HG03439 (cell line): ENCODE measurements at regions not wholly inside any gene's neighbourhood (a gene's known extent, or its start where the extent isn't known, plus 50 kb on each side); places are given as distances from the start of the nearest gene placed in this dataset.

Source experiments
- ATAC-seq: cut with Tn5 transposase; IDR thresholded peaks from one replicate; pipeline ENCODE4 v1.9.1; 2021; ENCODE audit warnings: mild to moderate bottlenecking, moderate library complexity; ENCODE audit not compliant: unreplicated experiment

DNA sequence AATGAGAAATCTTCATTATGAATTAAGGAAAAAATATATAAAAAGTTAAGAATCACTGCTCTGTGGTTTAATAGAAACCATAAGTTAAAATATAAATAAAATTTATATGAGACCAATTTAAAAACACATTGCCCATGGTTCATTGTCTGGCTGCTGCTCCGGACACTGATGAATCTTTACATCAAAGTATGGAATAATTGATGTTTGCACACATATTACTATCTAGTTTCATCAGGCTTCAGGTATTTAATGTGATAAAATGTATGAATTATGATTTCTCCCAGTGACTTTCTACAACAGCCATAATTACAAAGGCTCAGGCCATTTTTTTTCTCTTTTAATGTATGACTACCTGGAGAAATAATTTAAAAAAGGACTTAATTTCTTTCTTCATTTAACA is 599.1 kb upstream of the PRMT6 start:
- no peak for ATAC-seq

DNA sequence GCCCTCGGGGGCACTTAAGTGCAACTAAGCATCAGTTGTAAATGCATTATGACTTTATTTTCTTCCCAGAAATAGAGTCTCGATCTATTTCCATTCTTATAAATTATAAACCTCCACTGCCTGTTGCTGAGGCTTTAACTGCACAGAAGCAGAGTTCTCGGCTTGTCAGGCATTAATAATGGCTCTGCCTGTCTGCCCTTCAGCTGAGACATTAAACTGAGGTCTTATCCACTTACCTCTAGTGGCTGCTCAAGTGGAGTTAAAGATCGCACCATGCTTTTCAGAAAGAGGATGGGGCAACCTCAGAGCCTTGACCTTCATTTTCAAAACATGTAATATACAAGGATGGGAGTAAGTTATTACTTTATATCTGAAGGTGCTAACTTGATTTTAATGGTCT is 597.6 kb upstream of the PRMT6 start:
- no peak for ATAC-seq

DNA sequence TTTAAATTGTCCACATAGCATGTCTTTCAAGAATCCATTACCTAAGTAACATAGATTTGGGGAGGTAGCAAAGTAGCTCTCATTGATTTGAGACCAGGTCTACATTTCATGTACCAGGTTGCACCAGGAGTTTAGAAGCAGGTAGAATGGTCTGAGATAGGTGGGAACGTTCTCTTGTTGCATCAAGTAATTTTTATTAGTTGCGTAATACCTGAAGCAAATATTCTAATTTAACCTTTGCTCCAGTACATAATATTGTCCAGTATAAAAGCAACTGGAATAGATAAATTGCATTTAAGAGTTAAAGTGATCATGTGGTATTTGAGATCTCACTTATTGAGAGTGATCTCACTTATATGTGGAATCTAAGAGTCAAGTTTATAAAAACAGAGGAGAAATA is 597.1 kb upstream of the PRMT6 start:
- no peak for ATAC-seq

DNA sequence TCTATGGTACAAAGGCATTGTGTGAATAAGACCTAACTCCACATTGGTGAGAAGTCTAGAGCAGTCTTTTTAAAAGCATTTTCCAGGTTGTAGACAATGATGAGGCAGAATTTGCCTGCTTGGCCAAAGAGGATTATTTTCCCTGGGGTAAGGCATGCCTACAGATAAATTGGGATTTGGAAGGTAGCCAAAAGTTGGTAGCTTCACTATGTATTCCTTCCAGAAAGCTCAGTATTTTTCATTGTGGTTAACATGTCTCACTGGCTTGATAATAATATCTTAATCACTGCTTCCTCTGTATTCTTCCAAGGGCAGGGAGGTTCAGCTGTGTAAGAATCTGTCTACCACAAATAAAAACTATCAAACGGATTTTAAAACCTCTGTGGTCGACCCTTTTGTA is 590.8 kb upstream of the PRMT6 start:
- ATAC-seq: no peak

DNA sequence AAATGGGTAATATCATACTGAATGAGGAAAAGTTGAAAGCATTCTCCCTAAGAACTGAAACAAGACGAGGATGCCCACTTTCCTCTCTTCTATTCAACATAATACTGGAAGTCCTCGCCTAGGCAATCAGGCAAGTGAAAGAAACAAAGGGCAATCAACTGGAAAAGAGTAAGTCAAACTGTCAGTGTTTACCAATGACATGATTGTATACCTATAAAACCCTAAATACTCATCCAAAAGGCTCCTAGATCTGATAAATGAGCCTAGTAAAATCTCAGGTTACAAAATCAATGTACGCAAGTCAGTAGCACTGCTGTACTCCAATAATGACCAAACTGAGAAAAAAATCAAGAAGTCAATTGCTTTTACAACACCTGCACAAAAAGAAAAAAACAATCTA is 575.8 kb upstream of the PRMT6 start:
- ATAC-seq: no peak

DNA sequence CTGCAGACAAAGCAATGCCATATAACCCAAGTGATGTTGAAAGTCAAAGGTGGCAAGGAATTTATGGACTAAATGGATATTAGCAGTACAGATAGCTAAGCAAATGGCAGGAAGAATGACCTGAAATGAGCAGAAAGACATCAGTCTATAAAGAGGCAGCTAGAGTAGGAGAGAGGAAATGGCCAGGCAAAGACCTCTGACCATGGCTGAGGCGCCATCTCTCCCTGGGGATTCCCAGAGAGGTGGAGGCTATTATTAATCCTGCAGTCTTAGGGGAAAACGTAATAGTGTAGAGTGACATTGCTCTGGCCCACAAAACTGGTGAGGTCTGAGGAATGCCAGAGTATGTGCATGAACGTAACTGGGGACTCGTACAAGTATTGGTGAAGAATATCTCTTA is 563.6 kb upstream of the PRMT6 start:
- ATAC-seq: no peak

DNA sequence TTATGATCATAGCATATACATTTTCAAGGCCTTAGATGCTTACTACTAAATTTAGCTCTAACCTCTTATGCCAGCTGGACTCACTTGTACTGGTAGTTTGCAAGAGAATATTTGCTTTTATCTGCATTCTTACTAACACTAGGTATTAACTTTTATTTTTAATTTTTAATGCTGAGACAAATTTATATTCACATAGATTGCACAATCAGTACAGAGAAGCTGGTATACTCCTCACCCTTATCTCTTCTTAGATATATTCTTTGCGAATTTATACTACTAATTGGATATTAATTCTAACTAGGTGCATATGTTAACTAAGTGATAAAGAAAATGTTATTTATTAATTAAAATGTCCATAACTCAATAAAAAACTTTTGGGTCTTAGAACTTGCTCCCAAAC is 561.8 kb upstream of the PRMT6 start:
- ATAC-seq: no peak

DNA sequence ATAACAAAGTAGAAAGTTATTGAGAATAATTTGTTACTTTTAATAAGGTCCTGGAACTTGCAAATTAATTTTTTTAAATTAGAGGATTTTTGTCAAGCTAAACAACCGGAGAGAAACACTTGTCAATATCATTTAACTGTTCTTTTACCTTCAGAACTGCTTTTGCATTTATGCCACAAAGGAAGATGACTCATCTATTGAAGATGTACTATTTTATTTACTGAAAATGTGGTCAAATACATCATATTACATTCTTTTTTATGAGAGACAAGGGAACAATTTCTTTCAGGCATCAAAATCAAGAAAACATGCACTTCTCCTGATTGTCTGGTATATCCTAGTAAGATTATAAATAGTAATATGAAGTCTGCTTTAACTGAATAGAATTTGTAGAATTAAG is 558.2 kb upstream of the PRMT6 start:
- ATAC-seq: no peak

DNA sequence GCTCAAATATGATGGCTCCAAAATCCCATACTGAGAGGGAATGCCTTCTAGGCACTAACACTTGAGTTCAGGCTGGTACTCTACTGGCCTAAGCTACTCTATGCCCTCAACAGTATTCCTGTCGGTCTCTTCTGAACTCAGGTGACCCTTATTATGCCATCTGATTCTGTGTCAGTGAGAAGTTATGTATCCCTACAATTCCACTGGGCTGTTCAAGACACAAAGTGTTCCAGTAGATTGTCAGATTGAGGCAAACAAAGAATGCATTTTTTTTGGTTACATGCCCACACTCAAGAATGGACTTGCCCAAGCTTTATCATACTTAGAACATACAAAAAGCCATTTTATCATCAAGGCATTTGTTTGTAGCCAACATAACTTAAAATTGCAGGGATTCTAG is 553.8 kb upstream of the PRMT6 start:
- ATAC-seq: no peak

DNA sequence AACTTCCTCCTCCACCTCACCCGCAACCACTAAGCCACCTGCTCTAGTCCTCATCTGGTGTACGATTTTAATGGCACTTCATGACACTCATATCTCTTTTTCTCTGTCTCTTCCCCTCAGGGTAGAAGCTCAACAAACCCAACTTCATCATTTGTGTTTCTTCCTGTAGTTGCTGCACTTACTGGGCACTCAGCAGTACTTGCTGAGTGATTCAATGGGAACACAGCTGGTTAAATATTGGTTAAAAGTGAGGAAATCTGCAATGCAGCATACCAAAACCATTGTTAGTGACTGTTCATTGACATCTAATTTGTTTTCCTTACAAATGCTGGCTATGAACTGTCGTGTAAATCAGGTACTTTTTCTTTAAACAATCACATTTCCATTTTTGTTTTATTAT is 541.1 kb upstream of the PRMT6 start:
- no peak for ATAC-seq

DNA sequence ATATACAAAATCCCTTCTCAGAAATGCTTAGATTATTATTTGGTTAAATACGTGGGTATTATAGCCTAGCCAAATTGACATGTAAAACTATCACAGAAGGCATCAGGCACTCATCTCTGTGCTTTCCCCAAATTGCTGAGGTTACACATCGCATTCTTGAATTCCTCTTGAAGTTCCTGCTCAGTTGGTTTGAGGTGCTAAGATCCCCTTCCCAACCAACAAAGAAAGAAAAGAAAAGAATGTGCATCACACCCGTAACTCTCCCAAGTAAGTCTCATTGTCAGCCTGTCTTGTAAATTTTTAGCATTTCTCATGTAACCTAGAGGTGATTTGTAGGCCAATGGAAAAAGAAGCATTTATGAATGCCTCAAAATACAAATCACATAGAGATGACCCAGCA is 539.2 kb upstream of the PRMT6 start:
- no peak for ATAC-seq

DNA sequence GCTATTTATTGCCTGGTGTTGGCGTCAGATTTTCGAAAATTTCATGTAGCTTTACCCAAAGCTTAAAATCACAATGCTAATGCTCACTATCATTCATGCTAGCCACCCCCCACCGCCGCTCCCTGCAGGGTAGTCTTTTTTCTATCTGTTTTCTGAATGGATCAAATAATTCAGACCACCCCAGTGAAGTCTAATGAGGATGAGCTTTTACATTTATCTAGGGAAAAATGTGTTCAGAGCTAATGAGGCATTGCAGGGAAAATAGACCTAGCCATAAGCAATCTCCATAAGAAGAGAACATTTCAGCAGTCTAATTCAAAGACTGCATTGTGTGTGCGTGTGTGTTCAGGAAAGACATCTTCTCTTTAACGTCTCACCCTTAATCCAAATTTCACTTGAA is 533.0 kb upstream of the PRMT6 start:
- no peak for ATAC-seq

DNA sequence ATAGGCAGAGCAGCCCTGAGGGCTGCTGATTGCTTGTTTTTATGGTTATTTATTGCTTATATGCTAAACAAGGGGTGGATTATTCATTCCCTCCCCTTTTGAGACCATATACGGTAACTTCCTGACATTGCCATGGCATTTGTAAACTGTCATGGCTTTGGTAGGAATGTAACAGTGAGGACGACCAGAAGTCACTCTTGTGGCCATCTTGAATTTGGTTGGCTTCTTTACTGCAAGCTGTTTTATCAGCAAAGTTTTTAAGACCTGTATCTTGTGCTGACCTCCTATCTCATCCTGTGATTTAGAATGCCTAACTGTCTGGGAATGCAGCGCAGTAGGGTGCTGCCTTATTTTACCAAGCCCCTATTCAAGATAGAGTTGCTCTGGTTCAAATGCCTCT is 531.8 kb upstream of the PRMT6 start:
- ATAC-seq: no peak

DNA sequence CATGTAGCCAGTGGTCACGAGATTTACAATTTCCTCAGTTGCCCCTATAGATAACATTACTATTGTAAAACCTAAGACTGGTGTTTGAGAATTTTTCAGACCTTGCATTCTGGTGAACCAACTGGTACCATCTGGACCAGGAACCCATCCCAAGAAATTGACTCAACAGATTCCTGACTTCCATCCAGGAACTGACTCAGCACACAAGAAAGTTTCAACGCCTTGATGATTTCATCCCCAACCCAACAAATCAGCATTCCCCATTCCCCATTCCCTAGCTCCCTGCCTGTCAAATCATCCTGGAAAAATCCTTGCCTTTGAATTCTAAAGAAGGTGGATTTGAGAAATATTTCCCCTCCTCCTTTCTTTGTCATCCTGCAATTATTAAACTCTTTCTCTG is 529.8 kb upstream of the PRMT6 start:
- ATAC-seq: no peak

DNA sequence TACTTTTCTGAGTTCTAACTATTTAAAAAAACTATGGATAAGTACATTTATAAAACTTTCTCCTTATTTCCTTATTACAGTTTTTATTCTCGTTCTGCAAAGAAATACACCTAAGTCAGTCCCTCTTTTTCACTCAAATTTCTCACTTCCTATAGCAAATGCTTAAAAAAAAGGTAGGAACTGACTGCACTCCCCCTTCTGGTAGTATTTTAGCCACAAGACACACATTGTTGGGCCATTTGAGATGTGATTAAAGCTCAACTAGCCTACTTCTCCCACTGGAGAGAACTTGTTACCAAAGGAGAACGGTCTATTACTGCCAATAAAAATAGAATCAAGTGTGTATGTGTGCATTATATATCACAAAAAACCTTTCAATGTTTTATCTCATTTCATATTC is 521.9 kb upstream of the PRMT6 start:
- ATAC-seq: no peak

DNA sequence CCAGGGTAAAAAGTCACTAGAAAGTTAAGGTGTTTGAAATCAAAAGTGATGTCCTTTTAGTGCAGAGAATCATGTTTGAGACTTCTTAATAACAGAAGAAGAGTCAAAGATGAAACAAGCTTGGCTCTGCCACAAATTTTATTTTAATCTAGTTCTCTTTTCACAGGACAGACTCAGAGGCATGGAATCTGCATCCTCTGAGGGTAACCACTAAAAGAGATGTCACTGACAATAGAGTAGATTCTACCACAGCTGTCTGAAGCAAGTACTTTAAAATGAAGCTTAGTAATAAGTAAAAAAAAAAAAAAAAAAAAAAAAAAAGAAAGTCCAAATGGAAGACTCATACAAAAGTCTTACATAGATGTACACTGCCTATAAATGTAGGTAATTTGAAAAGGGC is 519.7 kb upstream of the PRMT6 start:
- ATAC-seq: no peak

DNA sequence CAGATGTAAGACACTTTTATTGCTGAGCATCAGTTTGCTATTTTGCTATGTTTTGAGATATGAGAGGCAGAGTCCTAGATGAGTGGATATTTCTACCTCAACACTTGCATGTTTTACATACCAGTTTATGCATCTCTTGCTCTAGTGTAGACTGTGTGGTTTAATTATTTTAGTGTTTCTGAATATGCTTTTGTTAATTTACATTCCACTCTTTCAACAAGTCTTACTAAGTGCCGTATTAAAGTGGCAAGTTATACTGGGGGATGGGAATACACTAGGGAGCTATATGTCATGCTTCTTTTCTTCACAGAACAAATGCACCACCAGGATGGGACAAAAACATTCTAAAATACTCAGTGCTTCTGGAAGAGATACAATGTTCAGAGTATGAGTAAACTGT is 507.7 kb upstream of the PRMT6 start:
- no peak for ATAC-seq

DNA sequence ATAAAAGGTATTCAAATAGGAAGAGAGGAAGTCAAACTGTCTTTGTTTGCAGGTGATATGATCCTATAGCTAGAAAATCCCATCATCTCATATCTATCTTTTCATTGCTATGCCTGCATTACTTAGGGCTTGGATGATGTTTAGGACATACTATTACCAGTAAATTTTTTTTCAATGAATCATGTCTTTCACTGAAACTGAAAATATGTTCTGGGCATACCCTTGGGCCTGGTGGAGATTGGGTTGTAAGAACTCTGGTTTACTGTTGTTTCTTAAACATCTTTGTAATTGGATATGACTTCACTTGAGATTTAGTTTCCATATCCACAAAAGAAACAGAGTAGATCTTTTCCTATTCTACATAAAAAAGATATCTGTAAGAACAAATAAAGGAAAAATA is 502.2 kb upstream of the PRMT6 start:
- no peak for ATAC-seq

DNA sequence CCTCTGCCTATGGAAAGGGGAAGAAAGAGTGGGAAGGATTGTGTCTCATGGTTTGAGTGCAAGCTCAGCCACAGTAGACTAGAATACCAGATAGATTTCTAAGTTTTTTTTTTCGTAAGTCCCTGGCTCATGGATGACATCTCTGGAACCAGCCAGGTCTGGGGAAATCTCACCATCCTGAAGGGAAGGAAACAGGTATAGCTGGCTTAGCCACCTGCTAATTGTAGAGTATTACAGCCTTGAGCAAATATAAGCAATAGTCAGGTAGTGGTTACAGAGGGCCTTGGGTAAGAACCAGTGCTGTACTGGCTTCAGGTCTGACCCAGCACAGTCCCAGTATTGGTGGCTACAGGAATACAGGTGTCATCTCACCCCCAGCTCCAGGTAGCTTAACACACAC is 500.9 kb upstream of the PRMT6 start:
- ATAC-seq: no peak

DNA sequence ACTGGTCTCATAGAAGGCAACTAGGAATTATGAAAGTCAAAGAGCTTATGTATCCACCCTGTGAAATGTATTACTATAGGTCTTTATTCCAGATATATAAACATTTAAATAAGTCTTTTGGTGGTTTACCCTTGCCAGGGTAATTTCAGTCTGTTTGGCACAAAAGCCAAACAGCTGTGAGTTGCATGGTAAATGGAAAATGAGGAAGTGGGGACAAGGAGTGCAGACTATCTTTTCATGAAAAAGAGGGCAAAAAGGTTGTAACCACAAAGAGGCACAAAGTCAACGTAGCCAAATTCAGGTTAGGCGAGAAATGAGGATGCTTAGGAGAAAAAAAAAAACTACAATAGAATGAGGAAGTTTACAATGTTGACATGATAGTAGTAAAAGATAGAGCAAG is 492.3 kb upstream of the PRMT6 start:
- ATAC-seq: no peak

DNA sequence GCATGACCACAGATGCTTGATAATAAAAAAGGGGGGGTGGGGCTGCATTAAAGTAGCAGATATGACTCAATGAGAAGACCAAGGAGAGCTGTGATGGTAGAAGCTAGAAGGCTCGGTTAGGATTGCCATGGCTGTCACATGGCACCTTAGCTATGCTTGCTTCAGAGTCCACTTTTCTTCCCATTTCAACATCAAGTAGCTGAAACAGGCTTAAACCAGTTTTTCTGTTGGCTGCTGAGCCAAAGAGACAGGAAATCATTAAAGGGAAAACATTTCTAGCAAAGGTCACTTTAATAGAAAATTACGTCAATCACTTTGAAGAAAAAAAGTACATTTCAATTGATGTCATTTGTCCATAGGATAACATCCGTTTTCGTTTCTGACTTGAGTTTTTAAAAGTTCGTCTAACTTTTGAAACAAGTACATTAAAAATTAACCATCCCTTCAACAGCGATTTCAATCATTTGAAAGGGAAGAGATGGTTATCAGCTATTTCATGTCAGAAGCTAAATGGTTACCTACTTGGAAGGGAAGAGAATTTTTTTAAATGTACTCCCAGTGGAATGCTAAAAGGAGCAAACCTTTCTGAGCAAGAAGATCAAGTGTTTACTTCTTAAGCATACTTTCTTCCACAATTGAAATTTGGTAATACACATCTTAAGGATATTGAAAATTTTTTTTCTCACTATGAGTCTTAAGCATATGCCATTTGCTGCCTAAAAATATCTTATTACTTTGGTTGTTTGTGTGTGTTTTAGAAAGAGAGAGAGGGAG is 488.1 kb upstream of the PRMT6 start:
- ATAC-seq: no peak

DNA sequence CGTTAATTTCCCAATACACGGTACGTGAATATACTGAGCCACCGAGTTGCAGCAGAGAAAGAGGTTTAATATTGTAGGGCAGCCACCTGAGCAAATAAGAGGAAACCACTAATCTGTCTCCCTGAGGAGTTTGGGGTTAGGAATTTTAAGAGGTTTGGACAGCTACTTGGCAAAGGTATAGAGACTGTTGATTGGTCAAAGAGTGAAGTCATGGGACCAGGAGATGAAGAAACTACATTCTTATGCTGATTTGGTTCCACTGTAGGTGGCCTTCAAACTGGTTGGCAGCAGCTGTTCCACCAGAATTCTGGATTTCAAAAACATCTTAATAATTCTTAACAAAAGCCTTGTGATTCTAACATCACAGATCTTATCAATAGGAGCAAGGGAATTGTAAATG is 485.4 kb upstream of the PRMT6 start:
- no peak for ATAC-seq

DNA sequence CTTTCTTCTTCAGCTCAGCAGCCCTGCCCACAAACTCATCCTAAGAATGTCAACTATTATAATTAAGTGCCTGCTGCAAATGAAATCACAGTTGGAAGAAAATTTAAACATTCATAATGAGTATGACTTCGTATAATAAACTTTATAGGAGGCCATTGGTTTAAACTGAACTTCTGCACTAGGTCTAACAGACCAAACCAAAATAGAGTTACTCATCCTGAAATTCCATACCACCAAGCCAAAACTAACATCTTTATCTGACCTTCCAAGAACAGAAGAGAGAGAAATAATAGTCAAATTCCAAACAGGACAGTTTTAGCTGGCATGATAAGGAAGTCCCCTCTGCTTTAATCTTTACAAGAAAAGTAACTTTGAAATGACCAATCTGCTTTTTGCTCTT is 472.4 kb upstream of the PRMT6 start:
- no peak for ATAC-seq
